OCI-LY7 (cell line): ENCODE measurements at regions not wholly inside any gene's neighbourhood (a gene's known extent, or its start where the extent isn't known, plus 50 kb on each side); places are given as distances from the start of the nearest gene placed in this dataset.

Experiments
- BruUV-seq: library from RNA; stranded (reverse); fragments of 400-500 nt; replicated peaks from 2 replicates; lab custom pipeline; 2021; lab: Mats Ljungman, UMichigan
- CTCF ChIA-PET: fragments of 300-600 bp; sonication (Branson Sonifier 250); formaldehyde crosslinking; loops from one replicate; lab custom pipeline; 2022; ENCODE audit warnings: antibody characterized with exemption; ENCODE audit not compliant: unreplicated experiment; lab: Charles Lee
- POLR2A ChIA-PET: fragments of 300-600 bp; sonication (Branson Sonifier 250); formaldehyde crosslinking; loops from one replicate; lab custom pipeline; 2022; ENCODE audit warnings: antibody characterized with exemption; lab: Charles Lee
- DNase-seq: peaks from one replicate; pipeline ENCODE4 v3.0.0-alpha.2; 2015; ENCODE audit warnings: low spot score
- H2AFZ ChIP-seq: fragments of 200-600 bp; sonication (generic), shearing (Covaris generic); 2 replicates; pipeline ENCODE4 v1.6.1; 2014; ENCODE audit warnings: mild to moderate bottlenecking, antibody characterized with exemption, low read length, moderate library complexity
- H3K27ac ChIP-seq: fragments of 200-600 bp; sonication (generic); 2 replicates; pipeline ENCODE4 v1.5.1; 2014; ENCODE audit warnings: mixed run types, low read depth, mild to moderate bottlenecking, moderate library complexity, low read length, inconsistent platforms; ENCODE audit not compliant: poor library complexity, severe bottlenecking
- H3K36me3 ChIP-seq: fragments of 200-600 bp; sonication (generic); 2 replicates; pipeline ENCODE4 v1.6.1; 2014; ENCODE audit warnings: mild to moderate bottlenecking, antibody characterized with exemption, low read length, moderate library complexity, mixed read lengths; ENCODE audit not compliant: insufficient read depth
- H3K4me1 ChIP-seq: fragments of 200-600 bp; sonication (generic); 2 replicates; pipeline ENCODE4 v1.5.1; 2014; ENCODE audit warnings: mild to moderate bottlenecking, low read length; ENCODE audit not compliant: insufficient read depth, poor library complexity, severe bottlenecking
- H3K4me2 ChIP-seq: fragments of 200-600 bp; sonication (generic); 2 replicates; pipeline ENCODE4 v1.6.1; 2014; ENCODE audit warnings: mild to moderate bottlenecking, low read length
- H3K4me3 ChIP-seq: fragments of 200-600 bp; sonication (generic); 2 replicates; pipeline ENCODE4 v1.5.1; 2014; ENCODE audit warnings: mild to moderate bottlenecking, low read depth, low read length; ENCODE audit not compliant: poor library complexity, severe bottlenecking
- H3K79me2 ChIP-seq: fragments of 200-600 bp; sonication (generic); 2 replicates; pipeline ENCODE4 v1.6.1; 2016; ENCODE audit warnings: low read depth, mild to moderate bottlenecking, low read length, moderate library complexity, mixed read lengths; ENCODE audit not compliant: insufficient read depth
- H3K9me2 ChIP-seq: fragments of 200-600 bp; sonication (generic); 2 replicates; pipeline ENCODE4 v1.6.1; 2016; ENCODE audit warnings: mild to moderate bottlenecking, low read length, mixed read lengths; ENCODE audit not compliant: insufficient read depth
- H3K9me3 ChIP-seq: fragments of 200-600 bp; sonication (generic); 2 replicates; pipeline ENCODE4 v1.6.1; 2014; ENCODE audit warnings: mild to moderate bottlenecking, mixed run types, low read length, mixed read lengths
- H4K20me1 ChIP-seq: fragments of 200-600 bp; sonication (generic); 2 replicates; pipeline ENCODE4 v1.6.1; 2014; ENCODE audit warnings: mild to moderate bottlenecking, antibody characterized with exemption, low read length, moderate library complexity, mixed read lengths; ENCODE audit not compliant: insufficient read depth
- EZH2phosphoT487 ChIP-seq: fragments of 200-600 bp; sonication (generic); IDR thresholded peaks from 2 replicates; pipeline ENCODE4 v1.6.1; 2018; ENCODE audit warnings: low read depth, borderline replicate concordance, mild to moderate bottlenecking, mixed run types, antibody characterized with exemption, low read length, moderate library complexity, mixed read lengths
- intact Hi-C: fragments of 100-400 bp; cut with micrococcal nuclease; formaldehyde crosslinking; loops from one replicate; pipeline ENCODE4 v1.10.0; 2022; ENCODE audit not compliant: unreplicated experiment
- TF ChIP-seq, protein P1 (sequence below): fragments of 200-600 bp; sonication (generic); conservative IDR thresholded peaks from 2 replicates; pipeline ENCODE4 v1.5.1; 2014; ENCODE audit warnings: mild to moderate bottlenecking, antibody characterized with exemption, low read length, moderate library complexity, mixed read lengths

DNA sequence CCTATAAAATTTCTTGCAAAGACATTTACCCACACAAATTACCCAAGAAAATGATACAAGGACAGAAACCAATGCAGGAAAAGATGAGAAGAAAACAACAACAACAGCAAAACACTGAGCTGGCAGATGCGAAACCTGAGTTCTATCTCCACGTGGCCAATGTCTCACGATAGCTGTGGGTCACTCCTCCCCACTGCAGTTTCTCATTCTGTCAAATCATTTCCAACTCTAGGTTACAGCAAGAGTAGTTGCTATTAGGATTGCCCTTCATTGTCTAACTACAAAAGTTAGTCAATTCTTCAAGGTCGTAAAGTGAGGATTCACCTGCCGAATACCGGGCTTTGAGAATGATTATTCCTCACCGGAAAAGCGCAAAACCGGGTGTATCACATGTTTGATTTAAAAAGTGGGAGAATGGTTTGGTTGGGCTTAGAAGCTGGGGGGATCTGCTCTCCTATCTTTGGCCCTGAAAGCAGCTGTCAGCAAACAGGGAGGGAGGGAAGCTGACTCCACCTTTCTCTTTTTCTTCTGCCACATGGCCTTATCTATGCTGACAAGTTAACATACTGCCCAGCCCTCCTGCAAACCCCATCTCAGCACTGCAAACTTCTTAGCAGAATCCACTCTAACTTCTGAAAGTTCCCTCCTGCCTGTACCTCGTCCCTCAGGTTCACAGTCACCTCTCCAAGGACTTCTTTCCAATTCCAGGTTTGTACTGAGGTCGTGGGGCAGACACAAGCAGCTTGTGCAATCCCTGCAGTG is 473.0 kb downstream of the SOX11 start:
- intact Hi-C loops = no loop called here
- ChIA-PET CTCF (no interaction called here), POLR2A (interaction anchor here (0.5 kb wide), 1 partner anchor 82 kb away, joined by 4 read pairs; no protein-coding TSS in a partner anchor)
- Histone ChIP-seq H3K4me3 (no peak overlapping the region), H3K36me3 (no peaks in the 10 kb centered on the region; the same call in 1 of the 2 replicates), H3K27ac (no peak overlapping the region), H3K9me2 (no peaks in the 10 kb centered on the region), H2AFZ (no peak overlapping the region), H4K20me1 (no peaks in the 10 kb centered on the region), H3K4me2 (no peak overlapping the region), H3K79me2 (no peaks in the 10 kb centered on the region), H3K4me1 (no peaks in the 10 kb centered on the region), H3K9me3 (no peaks in the 10 kb centered on the region)
- no TSS peak for BruUV-seq
- TF ChIP-seq EZH2phosphoT487 = no peak
- TF ChIP-seq, protein P1, sequence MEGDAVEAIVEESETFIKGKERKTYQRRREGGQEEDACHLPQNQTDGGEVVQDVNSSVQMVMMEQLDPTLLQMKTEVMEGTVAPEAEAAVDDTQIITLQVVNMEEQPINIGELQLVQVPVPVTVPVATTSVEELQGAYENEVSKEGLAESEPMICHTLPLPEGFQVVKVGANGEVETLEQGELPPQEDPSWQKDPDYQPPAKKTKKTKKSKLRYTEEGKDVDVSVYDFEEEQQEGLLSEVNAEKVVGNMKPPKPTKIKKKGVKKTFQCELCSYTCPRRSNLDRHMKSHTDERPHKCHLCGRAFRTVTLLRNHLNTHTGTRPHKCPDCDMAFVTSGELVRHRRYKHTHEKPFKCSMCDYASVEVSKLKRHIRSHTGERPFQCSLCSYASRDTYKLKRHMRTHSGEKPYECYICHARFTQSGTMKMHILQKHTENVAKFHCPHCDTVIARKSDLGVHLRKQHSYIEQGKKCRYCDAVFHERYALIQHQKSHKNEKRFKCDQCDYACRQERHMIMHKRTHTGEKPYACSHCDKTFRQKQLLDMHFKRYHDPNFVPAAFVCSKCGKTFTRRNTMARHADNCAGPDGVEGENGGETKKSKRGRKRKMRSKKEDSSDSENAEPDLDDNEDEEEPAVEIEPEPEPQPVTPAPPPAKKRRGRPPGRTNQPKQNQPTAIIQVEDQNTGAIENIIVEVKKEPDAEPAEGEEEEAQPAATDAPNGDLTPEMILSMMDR = no peak
- no peak for DNase-seq

DNA sequence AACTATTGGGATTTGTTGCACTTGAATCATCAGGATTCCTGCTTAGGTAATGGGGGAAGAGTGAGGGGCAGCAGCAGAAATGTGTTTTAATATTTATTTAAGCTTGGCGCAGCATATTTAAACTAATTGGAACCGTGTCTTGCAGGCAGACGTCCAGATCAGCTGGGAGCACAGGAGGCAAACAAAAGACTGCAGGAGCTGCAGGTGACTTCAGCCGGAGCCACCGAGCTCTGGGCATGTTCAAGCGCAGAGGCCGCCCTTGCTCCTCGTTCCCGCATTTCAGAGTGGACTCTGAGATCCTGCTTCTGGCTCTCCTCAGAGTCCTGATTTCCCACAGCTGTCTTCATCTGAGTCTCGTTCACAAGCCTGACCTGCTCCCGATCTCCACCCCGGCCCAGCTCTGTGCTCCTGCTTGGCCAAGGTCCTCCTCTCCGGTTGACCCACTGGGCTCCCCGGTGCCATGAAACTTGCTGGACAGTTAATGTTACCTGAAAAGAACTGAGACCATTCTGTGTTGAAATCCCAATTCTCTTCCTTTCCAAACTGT is 475.5 kb downstream of the SOX11 start:
- intact Hi-C loops = no loop called here
- no TSS peak for BruUV-seq
- no peak overlapping the region for H3K4me3 ChIP-seq
- no peaks in the 10 kb centered on the region for H3K4me1 ChIP-seq
- no peak for DNase-seq
- H4K20me1 ChIP-seq = no peaks in the 10 kb centered on the region
- no peaks in the 10 kb centered on the region for H3K9me3 ChIP-seq
- H3K27ac ChIP-seq = no peak overlapping the region
- ChIA-PET POLR2A (interaction anchor here (0.7 to 1.7 kb wide), 5 partner anchors 10 to 1815 kb away, joined by 3 to 6 read pairs (median 4); no protein-coding TSS in a partner anchor), CTCF (no interaction called here)
- H3K36me3 ChIP-seq = no peaks in the 10 kb centered on the region
- no peaks in the 10 kb centered on the region for H3K79me2 ChIP-seq
- TF ChIP-seq, protein P1 = no peak
- TF ChIP-seq EZH2phosphoT487 = no peak
- no peaks in the 10 kb centered on the region for H3K9me2 ChIP-seq
- no peak overlapping the region for H2AFZ ChIP-seq
- H3K4me2 ChIP-seq = no peak overlapping the region

DNA sequence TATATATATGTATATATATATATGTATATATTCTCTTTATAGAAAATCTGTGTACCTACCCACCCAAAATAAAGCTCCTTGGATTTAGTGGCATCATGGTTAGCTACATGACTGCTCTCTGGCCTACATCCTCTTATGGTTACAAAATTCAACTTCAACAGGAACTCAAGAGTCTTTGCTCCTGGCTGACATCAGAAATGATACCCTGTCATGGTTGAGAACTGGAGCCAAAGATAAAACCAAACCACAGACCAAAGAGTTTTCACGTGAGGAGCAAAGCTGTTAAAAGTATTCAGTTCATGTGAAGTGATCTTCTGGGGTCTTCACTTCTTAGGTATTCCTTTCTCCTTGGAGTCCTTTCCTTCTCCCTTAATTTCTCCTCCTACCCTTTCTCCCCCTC is 476.3 kb downstream of the SOX11 start:
- Histone ChIP-seq H2AFZ (0 out of 2 replicates have a peak overlapping the region, but pooled peaks have one; percentile 21), H3K36me3 (no peaks in the 10 kb centered on the region; the same call in 1 of the 2 replicates), H3K9me2 (no peaks in the 10 kb centered on the region), H3K4me3 (no peak overlapping the region), H3K4me2 (no peak overlapping the region), H3K4me1 (no peaks in the 10 kb centered on the region), H4K20me1 (no peaks in the 10 kb centered on the region), H3K79me2 (no peaks in the 10 kb centered on the region), H3K27ac (no peak overlapping the region), H3K9me3 (no peaks in the 10 kb centered on the region)
- no TSS peak for BruUV-seq
- no peak for TF ChIP-seq EZH2phosphoT487
- TF ChIP-seq, protein P1 = no peak
- ChIA-PET CTCF (no interaction called here), POLR2A (interaction anchor here (0.5 to 1.7 kb wide), 8 partner anchors 9 to 1816 kb away, joined by 3 to 6 read pairs (median 3); no protein-coding TSS in a partner anchor)
- intact Hi-C loops = no loop called here
- no peak for DNase-seq
